GM08714 (cell line): ENCODE measurements at regions not wholly inside any gene's neighbourhood (a gene's known extent, or its start where the extent isn't known, plus 50 kb on each side); places are given as distances from the start of the nearest gene placed in this dataset.

ENCODE experiments used
- H3K4me3 ChIP-seq: fragments of 200-500 bp; sonication (Bioruptor generic); 2 replicates; pipeline ENCODE4 v1.5.1; 2014; ENCODE audit warnings: mild to moderate bottlenecking, low read length, inconsistent platforms
- ZNF274 ChIP-seq: IDR thresholded peaks from 2 replicates; pipeline ENCODE4 v1.6.1; 2012; ENCODE audit warnings: mild to moderate bottlenecking, low read depth, low read length

DNA sequence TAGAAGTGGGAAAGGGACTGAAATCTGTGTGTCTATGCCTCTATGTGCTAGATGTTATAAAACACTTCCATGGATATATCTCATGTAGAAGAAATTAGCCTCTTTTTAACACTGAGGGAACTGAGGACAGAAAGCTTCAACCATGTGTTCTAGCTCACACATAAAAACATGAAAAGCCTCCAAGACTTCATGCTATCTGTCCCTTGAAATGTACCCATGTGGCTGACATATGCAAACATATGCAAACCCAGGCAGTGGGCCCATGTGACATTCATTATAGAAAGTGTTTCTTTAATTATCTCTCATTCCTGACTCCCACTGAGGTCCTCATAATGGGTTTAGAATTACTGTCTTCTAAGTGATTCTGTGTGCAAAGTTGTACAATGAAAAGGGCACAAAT lies 134.7 kb upstream of the MAF start:
- H3K4me3 ChIP-seq, result no peak overlapping the region
- no peak for TF ChIP-seq ZNF274

DNA sequence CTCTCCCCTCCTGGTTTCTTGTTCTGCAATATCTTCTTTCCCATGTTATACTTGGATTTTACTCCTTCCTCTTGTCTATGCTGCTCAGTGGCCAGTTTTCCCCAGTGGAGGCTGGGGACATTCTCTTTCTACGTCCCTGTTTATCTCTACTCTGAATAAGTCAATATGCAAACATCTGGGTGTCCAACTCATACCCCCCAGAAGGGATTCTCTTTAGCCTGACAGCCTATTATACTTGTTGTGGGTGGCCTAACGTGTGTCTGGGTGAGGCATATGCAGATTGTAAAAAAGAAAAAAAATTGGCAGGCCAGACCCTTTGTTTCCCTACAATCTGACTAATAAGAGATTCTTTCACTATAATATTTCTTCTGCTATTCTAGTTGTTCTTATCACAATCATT lies 134.2 kb upstream of the MAF start:
- no peak for TF ChIP-seq ZNF274

DNA sequence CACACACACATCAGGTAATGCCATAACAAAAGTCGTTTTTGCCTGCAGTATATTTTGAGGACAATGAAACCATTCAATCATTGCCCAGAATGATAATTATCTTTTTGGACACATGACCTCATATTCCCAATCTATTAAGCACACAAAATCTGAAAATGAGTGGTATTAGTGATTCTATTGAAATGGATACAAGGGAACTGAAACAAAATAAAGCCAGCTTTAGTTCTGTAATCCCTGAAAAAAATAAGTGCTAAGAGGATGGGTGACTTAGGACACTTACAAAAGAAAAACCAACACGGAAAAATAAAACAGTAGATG lies 128.3 kb upstream of the MAF start:
- no peak overlapping the region for H3K4me3 ChIP-seq
- TF ChIP-seq ZNF274, result no peak

More for the DNA sequence above, 134.2 kb upstream of the MAF start:
- H3K4me3 ChIP-seq, result no peak overlapping the region

DNA sequence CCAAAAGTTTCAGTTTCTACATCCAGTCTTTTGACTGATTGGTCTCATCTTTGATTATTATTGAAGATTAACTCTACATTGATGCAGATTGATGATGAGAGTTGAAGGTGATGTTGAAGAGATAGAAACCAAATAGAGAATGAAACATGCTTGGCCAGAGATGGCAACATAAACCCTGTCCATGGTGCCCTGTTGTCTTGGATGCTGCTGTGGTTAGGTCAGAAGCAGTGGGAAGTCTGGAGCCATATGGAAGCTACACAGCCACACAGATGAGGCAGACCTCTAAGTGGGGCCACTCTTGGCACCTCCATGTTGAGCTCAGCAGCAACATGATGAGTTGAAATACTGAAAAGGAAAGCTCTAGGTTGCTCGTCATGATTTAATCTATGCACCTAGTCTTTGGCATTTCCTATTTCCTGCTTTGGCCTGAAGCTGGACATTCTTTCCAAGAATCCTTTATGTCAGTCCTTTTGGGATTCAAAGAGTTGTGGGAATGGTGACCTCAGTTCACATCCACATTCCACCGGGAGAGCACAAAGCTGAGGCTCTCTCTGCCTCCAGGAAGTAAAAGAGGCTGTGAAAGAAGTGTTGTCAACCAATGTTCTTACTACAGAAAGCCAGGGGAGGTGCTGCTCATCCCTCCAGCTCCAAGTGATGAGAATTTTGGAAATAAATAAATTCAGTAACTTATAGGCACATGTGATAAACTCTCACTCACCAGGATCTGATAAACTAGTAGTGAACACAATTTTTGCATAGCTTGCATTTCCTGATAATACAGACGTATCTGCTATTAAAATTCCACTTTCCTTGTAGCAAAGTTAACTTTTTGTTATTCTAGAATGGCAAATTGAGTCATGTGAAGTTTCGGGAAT lies 127.7 kb upstream of the MAF start:
- TF ChIP-seq ZNF274, result no peak
- no peak overlapping the region for H3K4me3 ChIP-seq

DNA sequence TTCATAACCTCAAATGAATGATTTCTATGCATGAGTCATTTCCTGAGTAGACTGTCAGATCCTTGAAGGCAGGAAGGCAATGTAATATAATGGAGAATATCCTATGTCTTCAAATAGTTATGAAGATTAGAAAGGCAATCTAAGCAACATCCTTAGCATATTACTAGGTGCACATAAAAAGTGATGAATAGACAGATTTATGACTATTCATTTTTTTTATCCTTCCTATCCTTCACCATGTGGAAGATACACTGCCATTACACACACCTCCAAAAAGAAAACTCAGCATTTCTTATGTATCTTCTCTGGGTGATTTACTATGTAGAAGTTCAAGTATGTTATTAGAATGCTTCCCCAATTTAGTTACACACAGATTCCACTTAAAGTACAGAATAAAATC lies 126.4 kb upstream of the MAF start:
- no peak overlapping the region for H3K4me3 ChIP-seq
- TF ChIP-seq ZNF274, result no peak

DNA sequence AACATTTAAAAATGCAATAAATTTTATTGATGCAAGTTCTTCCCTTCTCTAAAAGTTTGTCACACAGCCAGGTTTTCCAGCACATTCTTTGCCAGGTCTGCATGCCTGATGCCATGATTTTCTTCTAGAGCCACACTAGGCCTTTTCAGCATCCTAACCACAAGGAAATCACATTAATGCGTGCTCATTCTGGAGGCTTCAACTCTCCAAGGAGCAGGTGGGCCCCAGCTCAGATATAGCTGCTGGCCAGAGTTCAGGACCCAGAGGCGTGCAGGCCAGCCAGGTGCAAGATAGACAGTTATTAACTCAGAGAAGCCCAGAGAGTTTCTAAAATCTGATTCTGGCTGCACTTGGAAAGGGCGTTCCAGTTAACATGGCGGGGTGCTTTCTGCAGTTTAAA lies 124.5 kb upstream of the MAF start:
- TF ChIP-seq ZNF274, result no peak
- H3K4me3 ChIP-seq, result no peak overlapping the region

DNA sequence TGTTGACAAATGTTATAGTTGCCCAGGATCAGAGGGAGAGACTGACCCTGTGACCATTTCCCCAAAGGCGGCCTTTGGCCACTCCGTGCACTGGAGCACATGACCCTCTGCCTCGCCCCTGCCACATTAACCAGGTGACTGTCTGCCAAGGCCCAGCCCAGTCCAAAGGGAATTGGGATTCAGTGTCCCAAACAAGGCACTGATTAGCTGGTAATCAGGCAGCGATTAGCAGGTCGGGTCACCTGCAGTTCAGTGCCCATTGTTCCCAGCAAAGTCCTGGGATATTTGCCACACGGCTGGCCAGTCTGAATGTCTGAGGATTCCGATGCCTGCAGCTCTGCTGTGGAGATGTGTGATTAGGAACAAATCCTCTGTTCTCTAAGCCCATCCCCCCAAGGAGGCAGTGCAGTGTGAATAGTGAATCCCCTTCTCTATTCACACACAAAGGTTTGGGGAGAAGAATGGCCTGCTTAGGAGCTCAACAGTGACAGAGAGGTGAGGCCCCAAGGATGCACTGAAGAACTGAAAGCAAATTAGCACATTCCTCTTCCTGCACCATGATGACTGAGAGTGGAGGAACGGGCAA lies 123.1 kb upstream of the MAF start:
- H3K4me3 ChIP-seq, result no peak overlapping the region
- TF ChIP-seq ZNF274, result no peak

DNA sequence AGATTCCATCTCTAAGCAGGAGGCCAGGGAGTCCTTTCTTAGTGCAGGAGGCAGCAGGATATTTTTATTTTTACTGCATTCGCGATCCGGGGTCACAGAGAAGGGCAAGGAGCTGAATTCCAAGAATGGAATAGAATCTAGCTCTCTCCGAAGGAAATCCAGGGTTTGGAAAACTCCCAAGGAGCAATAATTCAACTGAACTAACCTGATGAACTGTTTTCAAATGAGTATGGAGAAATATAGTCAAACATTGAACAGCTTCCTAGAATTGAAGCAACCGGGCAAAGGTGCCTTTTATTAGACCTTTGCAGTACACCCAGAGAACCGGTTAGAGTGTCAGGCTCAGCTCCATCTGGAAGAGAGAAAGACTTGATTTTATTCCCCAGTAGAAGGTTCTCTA lies 120.7 kb upstream of the MAF start:
- H3K4me3 ChIP-seq, result no peak overlapping the region
- TF ChIP-seq ZNF274, result no peak

DNA sequence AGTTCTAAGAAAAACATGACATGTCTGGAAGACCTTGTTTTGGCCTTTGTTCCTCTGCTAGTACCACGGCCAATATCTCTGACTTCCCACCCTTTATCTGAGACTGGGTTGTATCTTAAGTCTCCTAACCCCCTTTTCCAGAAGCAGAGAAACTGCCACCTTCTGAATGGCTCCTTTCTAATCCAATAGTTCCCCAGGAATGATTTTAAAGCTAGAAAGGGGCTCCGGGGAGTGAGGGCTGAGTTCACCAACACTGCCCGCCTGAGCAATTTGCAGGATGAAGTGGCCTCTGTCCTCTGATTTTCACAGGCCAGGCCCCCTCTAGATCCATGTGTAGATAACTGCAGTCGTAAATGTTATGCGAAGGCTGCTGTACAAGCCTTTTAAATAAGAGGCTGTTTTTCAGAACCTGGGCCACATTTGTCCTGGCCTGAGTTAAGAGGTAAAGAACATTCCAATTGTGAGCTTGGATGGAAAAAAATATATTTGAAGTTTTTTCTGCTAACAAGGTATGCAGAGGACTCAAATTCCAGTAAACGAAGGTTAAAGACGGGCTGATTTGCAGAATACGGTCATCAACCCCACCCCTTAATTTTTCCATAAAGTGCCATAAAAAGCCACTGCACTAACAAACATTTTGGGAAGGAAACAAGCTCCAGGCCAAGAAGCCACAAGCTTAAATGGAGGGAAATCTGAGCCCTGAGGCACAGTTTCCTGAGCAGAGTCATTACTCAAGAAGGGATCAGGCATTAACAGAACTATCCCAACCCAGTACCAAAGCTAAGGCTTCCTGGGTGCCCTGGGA lies 117.0 kb upstream of the MAF start:
- H3K4me3 ChIP-seq, result no peak overlapping the region
- no peak for TF ChIP-seq ZNF274

DNA sequence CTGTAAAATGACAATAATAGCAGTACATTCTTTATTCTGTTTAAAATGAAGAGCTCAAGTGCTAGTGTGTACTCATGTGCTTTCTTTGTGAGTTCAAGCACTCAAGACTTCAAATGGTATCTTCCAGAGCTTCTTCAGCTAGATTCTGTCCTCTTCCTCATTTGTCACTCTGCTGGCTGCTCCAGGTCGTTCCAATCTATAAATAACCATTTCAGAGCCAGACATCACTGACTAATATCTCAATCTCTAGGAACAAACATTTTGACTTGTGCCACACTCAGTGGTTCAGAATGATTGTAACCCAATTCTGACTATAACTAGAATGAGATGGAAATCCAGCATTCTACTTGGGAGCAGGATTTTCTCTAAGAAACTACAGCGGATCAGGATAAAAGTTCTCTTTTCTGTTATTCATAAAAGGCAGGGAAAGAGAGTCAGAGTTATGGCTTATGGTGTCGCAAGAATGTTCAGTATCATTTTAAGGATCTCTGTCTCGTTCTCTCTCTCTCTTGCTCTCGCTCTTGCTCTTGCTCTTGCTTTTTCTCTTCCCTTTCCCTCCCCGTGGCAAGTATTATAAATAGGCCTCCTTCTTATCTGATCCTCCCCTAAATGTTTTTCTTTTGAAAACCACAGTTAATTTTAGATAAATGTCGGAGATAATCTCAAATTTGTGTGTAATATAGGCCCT lies 116.3 kb upstream of the MAF start:
- H3K4me3 ChIP-seq, result no peak overlapping the region
- no peak for TF ChIP-seq ZNF274

DNA sequence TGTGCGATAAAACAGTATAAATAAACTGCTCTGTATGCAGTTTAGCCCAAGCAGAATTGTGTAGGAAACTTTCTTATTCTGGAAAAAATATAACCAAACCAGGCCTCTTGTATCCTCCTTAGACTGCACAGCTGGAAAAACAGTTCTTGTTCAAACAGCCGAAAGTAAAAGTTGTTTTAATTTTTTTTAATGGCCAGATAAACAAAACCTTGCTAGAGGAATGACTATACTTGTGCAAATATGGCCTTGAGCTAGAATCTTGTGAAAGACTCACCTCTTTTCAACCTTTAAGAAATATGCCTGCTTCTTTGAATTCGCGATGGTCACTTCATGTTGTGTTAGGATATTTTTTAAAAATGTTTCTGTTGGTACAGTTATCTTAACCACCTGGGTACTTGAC lies 114.5 kb upstream of the MAF start:
- TF ChIP-seq ZNF274, result no peak
- no peak overlapping the region for H3K4me3 ChIP-seq

DNA sequence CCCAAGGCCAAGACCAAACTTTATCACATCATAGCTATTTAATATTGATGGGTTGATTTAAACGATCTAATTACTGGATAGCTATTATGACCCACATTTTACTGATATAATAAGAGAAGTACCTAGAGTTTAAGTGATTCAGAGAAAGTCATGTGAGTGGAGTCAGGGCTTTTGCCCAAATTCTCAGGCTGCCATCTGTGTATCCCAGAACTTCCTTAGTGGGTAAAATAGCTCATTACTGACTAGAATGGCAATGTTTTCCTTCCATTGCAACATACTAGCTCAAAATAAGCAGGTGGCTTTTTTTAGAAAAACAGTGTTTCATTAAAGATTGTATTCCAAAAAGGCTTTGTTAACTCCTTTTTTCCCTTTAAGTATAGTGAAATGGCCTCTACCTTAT lies 113.9 kb upstream of the MAF start:
- no peak overlapping the region for H3K4me3 ChIP-seq
- no peak for TF ChIP-seq ZNF274

DNA sequence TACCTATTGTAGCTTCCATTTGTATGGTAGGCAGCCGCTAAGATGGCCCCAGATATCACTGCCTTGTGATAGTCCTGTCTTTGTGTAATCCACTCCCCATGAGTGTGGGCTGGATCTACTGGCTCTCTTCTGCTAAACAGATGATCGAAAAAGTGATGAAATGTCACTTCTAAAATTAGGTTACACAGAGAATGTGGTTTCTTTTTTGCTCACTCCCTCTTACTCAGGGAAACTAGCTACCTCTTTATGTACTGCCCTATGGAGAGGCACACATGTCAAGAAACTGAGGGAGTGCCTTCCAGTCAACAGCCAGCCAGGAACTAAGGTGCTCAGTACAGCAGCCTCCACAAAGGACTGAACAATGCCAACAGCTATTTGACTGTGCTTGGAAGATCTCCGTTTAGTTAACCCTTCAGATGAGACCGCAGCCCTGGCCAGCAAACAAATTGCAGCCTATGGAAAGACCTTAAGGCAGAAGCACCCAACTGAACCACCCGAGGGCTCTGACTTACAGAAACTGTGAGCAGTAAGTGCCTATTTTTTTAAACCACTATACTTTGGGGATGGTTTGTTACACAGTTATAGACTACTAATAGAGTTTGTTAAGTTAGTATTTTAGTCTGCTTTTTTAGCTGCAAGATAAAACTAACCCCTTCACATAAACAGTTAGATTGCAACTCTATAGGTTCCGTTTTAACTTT lies 113.2 kb upstream of the MAF start:
- H3K4me3 ChIP-seq, result no peak overlapping the region
- no peak for TF ChIP-seq ZNF274

DNA sequence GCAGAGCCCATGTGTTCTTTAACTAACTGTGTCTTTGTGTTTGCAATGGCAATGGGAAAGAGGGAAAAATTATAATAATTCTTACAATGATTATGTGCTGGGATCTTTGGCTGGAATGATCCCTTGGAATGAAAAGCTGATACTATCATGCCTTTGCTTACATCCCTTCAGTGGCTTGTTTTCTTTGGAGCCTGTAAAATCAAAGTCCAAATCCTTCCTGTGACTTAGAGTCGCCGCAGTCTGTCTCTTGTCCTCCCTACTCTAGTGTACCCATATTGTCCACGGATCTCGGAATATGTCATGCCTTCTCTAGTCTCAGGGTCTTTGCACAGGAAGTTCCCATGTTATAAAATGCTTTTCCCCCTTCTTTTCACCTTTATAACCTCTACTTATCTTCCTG lies 111.7 kb upstream of the MAF start:
- H3K4me3 ChIP-seq, result no peak overlapping the region
- no peak for TF ChIP-seq ZNF274
